GM12873 (cell line): ENCODE measurements at regions not wholly inside any gene's neighbourhood (a gene's known extent, or its start where the extent isn't known, plus 50 kb on each side); places are given as distances from the start of the nearest gene placed in this dataset.

ENCODE experiments used
- CTCF ChIP-seq: IDR thresholded peaks from 2 replicates; pipeline ENCODE4 v1.5.1; 2012; ENCODE audit warnings: low read depth, mild to moderate bottlenecking, moderate library complexity, low read length, control low read depth; ENCODE audit not compliant: insufficient read depth; ENCODE audit errors: missing control alignments

GRCh38 chr18:39692367-39693015 is 2126.9 kb upstream of the CELF4 start:
- no peak for TF ChIP-seq CTCF

GRCh38 chr18:39685303-39685902 is 2119.8 kb upstream of the CELF4 start:
- TF ChIP-seq CTCF, result no peak

GRCh38 chr18:39681061-39681460 is 2115.5 kb upstream of the CELF4 start:
- TF ChIP-seq CTCF, result no peak

GRCh38 chr18:39675906-39676305 is 2110.3 kb upstream of the CELF4 start:
- no peak for TF ChIP-seq CTCF

GRCh38 chr18:39675368-39675767 is 2109.8 kb upstream of the CELF4 start:
- TF ChIP-seq CTCF, result no peak

GRCh38 chr18:39672171-39672570 is 2106.6 kb upstream of the CELF4 start:
- TF ChIP-seq CTCF, result no peak

GRCh38 chr18:39667905-39668304 is 2102.3 kb upstream of the CELF4 start:
- no peak for TF ChIP-seq CTCF
